M059J (cell line): ENCODE measurements at regions not wholly inside any gene's neighbourhood (a gene's known extent, or its start where the extent isn't known, plus 50 kb on each side); places are given as distances from the start of the nearest gene placed in this dataset.
A peak's percentile ranks its signal among the peaks of the same experiment; 100 is the strongest.
"Not testable (repeated sequence)": the region's sequence is repeated elsewhere in the genome, so short reads cannot be mapped to it uniquely, and the experiment has no call there.

Experiments used
- DNase-seq: peaks from one replicate; pipeline ENCODE4 v3.0.0-alpha.2; 2012; ENCODE audit warnings: low read depth

- DNase-seq, result not testable (repeated sequence)
Observed at GRCh38 chr1:24268555-24268954, 50.6 kb upstream of the GRHL3 start.

- DNase-seq, result no peak
Observed at GRCh38 chr1:24266998-24267397, 52.2 kb upstream of the GRHL3 start.

- DNase-seq, result peak; percentile 100
Observed at GRCh38 chr1:24266398-24266941, 52.7 kb upstream of the GRHL3 start.

GRCh38 chr1:24263746-24264145, 55.4 kb upstream of the GRHL3 start:
- DNase-seq, result no peak

GRCh38 chr1:24263211-24263610, 55.9 kb upstream of the GRHL3 start:
- no peak for DNase-seq

- DNase-seq, result no peak
Observed at GRCh38 chr1:24261977-24262376, 57.2 kb upstream of the GRHL3 start.

GRCh38 chr1:24258735-24259424, 60.3 kb upstream of the GRHL3 start:
- no peak for DNase-seq

- no peak for DNase-seq
Observed at GRCh38 chr1:24257373-24257772, 61.8 kb upstream of the GRHL3 start.

- no peak for DNase-seq
Observed at GRCh38 chr1:24256687-24257086, 62.5 kb upstream of the GRHL3 start.

GRCh38 chr1:24255226-24255625, 63.9 kb upstream of the GRHL3 start:
- DNase-seq, result no peak

GRCh38 chr1:24254783-24255182, 64.4 kb upstream of the GRHL3 start:
- DNase-seq, result no peak

- no peak for DNase-seq
Observed at GRCh38 chr1:24253571-24253970, 65.6 kb upstream of the GRHL3 start.

GRCh38 chr1:24252185-24252780, 65.2 kb upstream of the IFNLR1 start:
- no peak for DNase-seq

- no peak for DNase-seq
Observed at GRCh38 chr1:24251501-24251900, 64.4 kb upstream of the IFNLR1 start.

GRCh38 chr1:24250791-24251190, 63.7 kb upstream of the IFNLR1 start:
- DNase-seq, result no peak

GRCh38 chr1:24250224-24250623, 63.1 kb upstream of the IFNLR1 start:
- DNase-seq, result no peak

- DNase-seq, result no peak
Observed at GRCh38 chr1:24248859-24249258, 61.8 kb upstream of the IFNLR1 start.

GRCh38 chr1:24247337-24247736, 60.2 kb upstream of the IFNLR1 start:
- DNase-seq, result not testable (repeated sequence)

- DNase-seq, result no peak
Observed at GRCh38 chr1:24244519-24245268, 57.6 kb upstream of the IFNLR1 start.

- DNase-seq, result no peak
Observed at GRCh38 chr1:24237750-24238395, 50.8 kb upstream of the IFNLR1 start.

- DNase-seq, result peak; percentile 84
Observed at GRCh38 chr1:24236789-24237371, 49.8 kb upstream of the IFNLR1 start.
